Stimulated activated effector memory CD8-positive, alpha-beta T cell treated with anti-CD3 and anti-CD28 coated beads, Interleukin-12 subunit alpha, Interleukin-12 subunit beta, amount 100 ng/mL, for 72 hours (primary cell): ENCODE measurements at regions not wholly inside any gene's neighbourhood (a gene's known extent, or its start where the extent isn't known, plus 50 kb on each side); places are given as distances from the start of the nearest gene placed in this dataset.
A peak's percentile ranks its signal among the peaks of the same experiment; 100 is the strongest.

Source experiments
- ATAC-seq: fragments of 150-1000 bp; cut with Tn5 transposase; 2 replicates; pipeline ENCODE4 v1.10.0; 2021
- DNase-seq, 2 donors: peaks; one replicate each; pipeline ENCODE4 v3.0.0; 2021 to 2022; ENCODE audit warnings: low spot score in 2 of 2
- H3K27ac Mint-ChIP-seq: one replicate; pipeline ENCODE4 v1.8.0; 2022; ENCODE audit warnings: mild to moderate bottlenecking, mixed read lengths
- H3K36me3 Mint-ChIP-seq: one replicate; pipeline ENCODE4 v1.8.0; 2022; ENCODE audit warnings: mild to moderate bottlenecking, mixed read lengths
- H3K4me1 Mint-ChIP-seq: one replicate; pipeline ENCODE4 v1.8.0; 2022; ENCODE audit warnings: mixed read lengths
- H3K4me3 Mint-ChIP-seq: one replicate; pipeline ENCODE4 v1.8.0; 2022; ENCODE audit warnings: mild to moderate bottlenecking, mixed read lengths
- H3K9me3 Mint-ChIP-seq: one replicate; pipeline ENCODE4 v1.8.0; 2022; ENCODE audit warnings: mixed read lengths

GRCh38 chr15:29936353-29937049 lies 114.2 kb upstream of the TJP1 start:
- Mint-ChIP-seq H3K36me3 (no peaks in the 10 kb centered on the region), H3K4me1 (no peaks in the 10 kb centered on the region), H3K27ac (no peak overlapping the region), H3K9me3 (no peaks in the 10 kb centered on the region), H3K4me3 (no peak overlapping the region)
- no peak for DNase-seq
- no peak for ATAC-seq

GRCh38 chr15:29935296-29936004 lies 113.2 kb upstream of the TJP1 start:
- DNase-seq = no peak
- peak; percentile 13 for ATAC-seq
- Mint-ChIP-seq H3K4me1 (no peaks in the 10 kb centered on the region), H3K36me3 (no peaks in the 10 kb centered on the region), H3K4me3 (no peak overlapping the region), H3K27ac (no peak overlapping the region), H3K9me3 (no peaks in the 10 kb centered on the region)

DNA sequence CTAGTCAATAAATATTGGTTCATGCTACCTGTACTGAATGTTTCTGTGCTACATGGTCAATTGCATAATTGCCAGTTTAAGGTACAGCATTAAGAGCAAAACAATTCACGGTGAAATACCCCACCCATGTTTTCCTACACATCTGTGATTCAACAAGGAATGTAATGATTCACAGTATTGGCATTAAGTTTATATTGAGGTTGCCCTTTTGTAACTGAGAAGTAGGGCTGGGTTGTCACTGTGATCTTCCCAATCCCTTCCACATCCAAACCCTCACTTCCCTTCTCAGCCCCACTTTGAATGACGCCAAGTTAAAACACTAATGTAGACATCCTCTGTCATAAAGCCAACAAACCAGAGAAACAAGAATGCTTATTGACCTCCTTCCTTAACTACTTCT lies 112.0 kb upstream of the TJP1 start:
- Mint-ChIP-seq H3K36me3 (no peaks in the 10 kb centered on the region), H3K4me3 (no peak overlapping the region)
- DNase-seq = no peak

GRCh38 chr15:29933042-29933803 lies 111.0 kb upstream of the TJP1 start:
- ATAC-seq (no peak), DNase-seq (no peak)
- Mint-ChIP-seq H3K4me3 (no peak overlapping the region), H3K27ac (no peak overlapping the region), H3K9me3 (no peaks in the 10 kb centered on the region), H3K4me1 (no peaks in the 10 kb centered on the region), H3K36me3 (no peaks in the 10 kb centered on the region)

More for the DNA sequence above, 112.0 kb upstream of the TJP1 start:
- Mint-ChIP-seq H3K27ac (no peak overlapping the region), H3K4me1 (no peaks in the 10 kb centered on the region), H3K9me3 (no peaks in the 10 kb centered on the region)
- ATAC-seq = no peak

- no peaks in the 10 kb centered on the region for H3K4me1 Mint-ChIP-seq
Observed at GRCh38 chr15:29926083-29926388, 103.8 kb upstream of the TJP1 start.

GRCh38 chr15:29925227-29926082 lies 103.2 kb upstream of the TJP1 start:
- no peak overlapping the region for H3K4me3 Mint-ChIP-seq
- no peak for DNase-seq
- H3K4me1 Mint-ChIP-seq = no peaks in the 10 kb centered on the region
- no peaks in the 10 kb centered on the region for H3K9me3 Mint-ChIP-seq
- H3K27ac Mint-ChIP-seq = no peak overlapping the region
- no peaks in the 10 kb centered on the region for H3K36me3 Mint-ChIP-seq
- no peak for ATAC-seq

More at GRCh38 chr15:29926083-29926388, 103.8 kb upstream of the TJP1 start:
- ATAC-seq (no peak), DNase-seq (no peak)
- no peaks in the 10 kb centered on the region for H3K36me3 Mint-ChIP-seq
- H3K27ac Mint-ChIP-seq = no peak overlapping the region
- H3K9me3 Mint-ChIP-seq = no peaks in the 10 kb centered on the region
- no peak overlapping the region for H3K4me3 Mint-ChIP-seq

DNA sequence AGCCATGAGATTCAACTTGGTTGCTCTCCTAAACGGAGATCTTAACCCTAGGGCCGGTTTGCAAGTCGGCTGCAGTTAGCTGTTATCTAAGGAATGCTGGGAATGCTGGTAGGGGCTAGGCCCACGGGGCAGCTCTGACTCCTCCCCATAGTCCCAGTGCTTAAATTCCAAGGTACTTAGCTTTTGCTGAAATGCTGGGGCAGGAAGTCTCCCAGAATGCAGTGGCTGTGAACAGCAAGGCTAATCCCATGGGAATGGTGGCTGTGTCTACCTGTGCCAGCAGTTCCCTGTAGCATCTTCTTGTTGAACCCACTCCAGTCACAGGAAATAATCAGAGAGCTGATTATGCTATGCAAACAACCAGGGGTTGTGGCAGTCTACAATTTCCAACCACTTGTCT lies 102.5 kb upstream of the TJP1 start:
- no peak for DNase-seq

DNA sequence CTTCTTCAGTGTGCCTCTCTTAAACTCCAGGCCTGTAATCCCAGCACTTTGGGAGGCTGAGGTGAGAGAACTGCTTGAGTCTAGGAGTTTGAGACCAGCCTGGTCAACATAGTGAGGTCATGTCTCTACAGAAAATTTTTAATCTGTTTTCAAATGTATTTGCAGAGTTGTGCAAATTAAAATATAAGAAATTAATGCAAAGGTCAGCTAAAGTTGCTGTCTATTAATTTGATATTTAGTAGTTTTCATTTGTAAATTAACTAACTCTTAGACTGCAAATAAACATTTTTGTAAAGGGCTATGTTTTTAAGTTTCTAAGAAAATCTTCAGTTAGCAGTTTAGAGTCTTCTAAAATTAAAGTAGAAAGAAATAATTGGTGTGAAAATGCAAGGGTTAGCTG lies 99.9 kb upstream of the TJP1 start:
- no peak overlapping the region for H3K27ac Mint-ChIP-seq
- H3K4me1 Mint-ChIP-seq = no peaks in the 10 kb centered on the region
- no peak for ATAC-seq
- no peak overlapping the region for H3K4me3 Mint-ChIP-seq
- H3K9me3 Mint-ChIP-seq = no peaks in the 10 kb centered on the region
- no peaks in the 10 kb centered on the region for H3K36me3 Mint-ChIP-seq
- no peak for DNase-seq

More for the DNA sequence above, 102.5 kb upstream of the TJP1 start:
- no peak overlapping the region for H3K27ac Mint-ChIP-seq
- ATAC-seq = no peak
- no peaks in the 10 kb centered on the region for H3K36me3 Mint-ChIP-seq
- H3K4me3 Mint-ChIP-seq = no peak overlapping the region
- no peaks in the 10 kb centered on the region for H3K9me3 Mint-ChIP-seq
- H3K4me1 Mint-ChIP-seq = no peaks in the 10 kb centered on the region

DNA sequence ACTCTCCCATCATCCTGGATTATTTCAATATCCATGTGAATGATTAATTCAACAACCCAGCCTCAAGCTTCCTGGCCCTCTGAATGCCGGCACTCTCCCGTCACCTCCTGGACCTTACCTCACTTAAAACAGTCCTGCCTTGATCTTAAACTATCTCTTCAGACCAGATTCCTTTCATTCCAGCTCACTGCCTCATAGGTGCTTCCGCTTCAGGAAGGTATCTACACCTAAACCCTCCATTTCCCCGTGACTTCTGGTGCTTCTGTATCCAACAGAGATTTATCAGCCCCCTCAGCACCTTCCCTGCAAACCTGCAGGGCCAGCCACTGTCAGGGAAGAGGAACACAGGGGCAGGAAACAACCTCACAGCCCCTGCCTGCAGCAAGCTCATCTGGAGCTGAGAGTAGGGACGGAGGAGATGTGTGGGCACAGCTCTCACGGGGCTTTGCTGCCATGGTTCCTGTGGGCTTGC lies 98.9 kb upstream of the TJP1 start:
- DNase-seq = no peak
- H3K36me3 Mint-ChIP-seq = no peaks in the 10 kb centered on the region
- H3K4me3 Mint-ChIP-seq = no peak overlapping the region
- no peak for ATAC-seq
- H3K27ac Mint-ChIP-seq = no peak overlapping the region
- no peaks in the 10 kb centered on the region for H3K9me3 Mint-ChIP-seq
- no peaks in the 10 kb centered on the region for H3K4me1 Mint-ChIP-seq

DNA sequence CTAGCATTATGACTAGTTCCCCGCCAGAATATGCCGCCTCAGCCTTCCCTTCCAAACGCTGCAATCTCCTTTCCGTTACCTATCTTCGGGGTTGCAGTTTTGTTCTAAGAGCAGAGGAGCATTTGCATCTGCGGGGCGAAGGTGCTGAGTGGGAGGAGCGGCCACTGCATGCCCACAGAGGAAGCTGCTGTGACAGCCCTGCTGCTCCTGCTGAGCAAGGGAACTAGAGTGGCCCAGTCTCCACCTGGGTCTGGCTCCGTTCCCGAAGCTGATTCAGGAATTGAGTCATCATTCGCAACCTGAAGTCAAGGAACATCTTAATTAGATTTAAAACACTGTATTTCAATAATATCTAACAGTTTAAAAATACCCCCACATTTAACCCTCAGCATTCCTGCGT lies 98.2 kb upstream of the TJP1 start:
- no peak for DNase-seq
- Mint-ChIP-seq H3K36me3 (no peaks in the 10 kb centered on the region), H3K4me3 (no peak overlapping the region), H3K9me3 (no peaks in the 10 kb centered on the region), H3K4me1 (no peaks in the 10 kb centered on the region), H3K27ac (no peak overlapping the region)
- no peak for ATAC-seq

DNA sequence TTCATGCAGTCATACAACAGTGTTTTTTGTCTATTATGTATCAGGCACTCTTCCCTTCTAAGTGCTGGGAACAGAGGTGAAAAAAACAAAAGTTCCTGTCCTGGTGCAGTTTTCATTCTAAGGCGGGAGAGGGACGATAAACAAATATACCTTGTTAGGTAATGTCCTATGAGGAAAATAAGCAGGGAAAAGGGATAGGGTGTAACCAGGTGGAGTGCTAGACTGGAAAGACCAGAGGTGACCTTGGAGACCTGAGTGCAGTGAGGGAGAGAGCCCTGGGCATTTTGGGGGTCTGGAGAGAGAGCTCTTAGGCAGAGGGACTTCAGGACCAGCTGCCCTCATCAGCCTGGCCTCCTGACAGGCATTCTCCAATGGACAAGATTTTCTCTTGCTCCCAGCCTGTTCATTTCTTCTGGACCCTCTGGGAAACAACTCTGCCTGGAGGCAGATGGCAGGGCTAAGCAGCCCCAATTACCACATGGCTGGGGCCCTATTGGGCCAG lies 97.2 kb upstream of the TJP1 start:
- no peak overlapping the region for H3K4me3 Mint-ChIP-seq
- H3K9me3 Mint-ChIP-seq = no peaks in the 10 kb centered on the region
- DNase-seq (no peak), ATAC-seq (no peak)
- no peaks in the 10 kb centered on the region for H3K4me1 Mint-ChIP-seq
- no peaks in the 10 kb centered on the region for H3K36me3 Mint-ChIP-seq
- no peak overlapping the region for H3K27ac Mint-ChIP-seq

- ATAC-seq (no peak), DNase-seq (no peak)
- Mint-ChIP-seq H3K9me3 (peaks cover 1% of the 10 kb centered on the region), H3K4me3 (no peak overlapping the region), H3K36me3 (no peaks in the 10 kb centered on the region), H3K4me1 (no peaks in the 10 kb centered on the region), H3K27ac (no peak overlapping the region)
Observed at GRCh38 chr15:29917600-29918597, 95.6 kb upstream of the TJP1 start.

GRCh38 chr15:29914511-29914926 lies 92.3 kb upstream of the TJP1 start:
- H3K36me3 Mint-ChIP-seq = no peaks in the 10 kb centered on the region
- no peak for ATAC-seq
- no peak overlapping the region for H3K27ac Mint-ChIP-seq

DNA sequence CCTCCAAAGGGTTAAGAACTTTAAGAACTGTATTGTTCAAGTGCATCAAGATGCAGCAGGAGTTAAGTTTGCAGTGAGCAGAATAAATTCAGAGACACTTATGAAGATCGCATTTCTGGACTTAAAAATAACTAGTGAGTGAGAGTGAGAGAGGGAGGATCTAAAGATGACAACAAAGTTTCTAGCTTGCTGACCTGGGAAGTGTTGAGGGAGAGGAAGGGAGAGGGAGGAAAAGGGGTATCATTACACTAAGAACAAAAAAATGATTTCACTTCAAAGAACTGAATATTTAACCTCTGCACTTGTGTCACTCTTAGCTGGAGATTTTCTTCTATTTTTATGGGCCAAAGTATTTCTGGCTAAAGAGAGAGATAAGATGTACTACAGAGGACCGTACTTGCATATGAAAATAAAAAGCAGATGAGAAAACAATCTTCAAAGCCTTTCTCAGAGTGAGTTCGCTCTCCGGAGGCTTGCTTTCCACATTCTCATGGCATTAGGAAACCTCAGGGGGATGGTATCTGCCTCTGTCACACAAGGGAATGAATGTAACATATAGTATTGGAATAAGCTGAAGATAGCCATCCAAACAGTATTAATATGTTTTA lies 91.4 kb upstream of the TJP1 start:
- no peak for ATAC-seq
- DNase-seq = no peak
- Mint-ChIP-seq H3K9me3 (peaks cover 12% of the 10 kb centered on the region), H3K36me3 (no peaks in the 10 kb centered on the region), H3K27ac (no peak overlapping the region), H3K4me1 (no peaks in the 10 kb centered on the region), H3K4me3 (no peak overlapping the region)

More at GRCh38 chr15:29914511-29914926, 92.3 kb upstream of the TJP1 start:
- Mint-ChIP-seq H3K4me3 (no peak overlapping the region), H3K4me1 (no peaks in the 10 kb centered on the region), H3K9me3 (peaks cover 12% of the 10 kb centered on the region)
- no peak for DNase-seq
